ENCODE measurements at regions not wholly inside any gene's neighbourhood (a gene's known extent, or its start where the extent isn't known, plus 50 kb on each side); places are given as distances from the start of the nearest gene placed in this dataset.
"Not testable (repeated sequence)": the region's sequence is repeated elsewhere in the genome, so short reads cannot be mapped to it uniquely, and the experiment has no call there.

- no peak for TF ChIP-seq CTCF (IDR thresholded peaks at IDR 0.05)
- TF ChIP-seq POLR2A (IDR thresholded peaks at IDR 0.05) = no peak
- TF ChIP-seq POLR2AphosphoS5 (IDR thresholded peaks at IDR 0.05) = no peak
- no peak for TF ChIP-seq EP300 (IDR thresholded peaks at IDR 0.05)
- H3K27ac ChIP-seq = peak overlapping the region; percentile 34
- no peaks in the 10 kb centered on the region for H3K36me3 ChIP-seq
- DNase-seq (ENCODE audit: low spot score in 2 of 2) = no peak
- no peaks in the 10 kb centered on the region for H3K9me3 ChIP-seq
- H3K27me3 ChIP-seq = no peaks in the 10 kb centered on the region
- no peaks in the 10 kb centered on the region for H3K4me1 ChIP-seq
- WGBS = 73% methylated on average over 3 of the region's 3 CpGs
- no peak overlapping the region for H3K4me3 ChIP-seq
Measured at GRCh38 chrX:113473418-113473817, 632.8 kb upstream of the AMOT start.

GRCh38 chrX:113473015-113473414 is 632.4 kb upstream of the AMOT start:
- not testable (repeated sequence) for H3K27me3 ChIP-seq; H3K36me3 ChIP-seq; DNase-seq (ENCODE audit: low spot score in 2 of 2); H3K4me3 ChIP-seq; H3K9me3 ChIP-seq; H3K4me1 ChIP-seq
- 66% methylated on average over 5 of the region's 5 CpGs for WGBS
- peak overlapping the region; percentile 34 for H3K27ac ChIP-seq

- 28% methylated on average over 4 of the region's 4 CpGs for WGBS
- no peak overlapping the region for H3K4me3 ChIP-seq
- H3K4me1 ChIP-seq = no peaks in the 10 kb centered on the region
- no peaks in the 10 kb centered on the region for H3K27me3 ChIP-seq
- H3K36me3 ChIP-seq = no peaks in the 10 kb centered on the region
- H3K9me3 ChIP-seq = no peaks in the 10 kb centered on the region
- TF ChIP-seq CTCF (IDR thresholded peaks at IDR 0.05) (no peak), EP300 (IDR thresholded peaks at IDR 0.05) (no peak), POLR2AphosphoS5 (IDR thresholded peaks at IDR 0.05) (no peak), POLR2A (IDR thresholded peaks at IDR 0.05) (no peak)
- no peak overlapping the region for H3K27ac ChIP-seq
- DNase-seq (ENCODE audit: low spot score in 2 of 2) = no peak
Measured at GRCh38 chrX:113470166-113470565, 629.5 kb upstream of the AMOT start.

- Histone ChIP-seq H3K27ac (no peak overlapping the region), H3K9me3 (no peaks in the 10 kb centered on the region), H3K27me3 (no peaks in the 10 kb centered on the region), H3K4me3 (no peak overlapping the region), H3K4me1 (no peaks in the 10 kb centered on the region), H3K36me3 (no peaks in the 10 kb centered on the region)
- WGBS = 40% methylated on average over 2 of the region's 2 CpGs
- TF ChIP-seq CTCF (IDR thresholded peaks at IDR 0.05) (no peak), POLR2AphosphoS5 (IDR thresholded peaks at IDR 0.05) (no peak)
- DNase-seq (ENCODE audit: low spot score in 2 of 2) = no peak
Measured at GRCh38 chrX:113457719-113458118, 617.1 kb upstream of the AMOT start.

GRCh38 chrX:113455582-113455981 is 615.0 kb upstream of the AMOT start:
- Histone ChIP-seq H3K36me3 (no peaks in the 10 kb centered on the region), H3K27me3 (no peaks in the 10 kb centered on the region), H3K27ac (no peak overlapping the region), H3K4me3 (no peak overlapping the region), H3K9me3 (no peaks in the 10 kb centered on the region), H3K4me1 (no peaks in the 10 kb centered on the region)
- TF ChIP-seq EP300 (IDR thresholded peaks at IDR 0.05) = no peak
- TF ChIP-seq POLR2AphosphoS5 (IDR thresholded peaks at IDR 0.05) = no peak
- TF ChIP-seq CTCF (IDR thresholded peaks at IDR 0.05) = no peak
- no peak for TF ChIP-seq POLR2A (IDR thresholded peaks at IDR 0.05)
- DNase-seq (ENCODE audit: low spot score in 2 of 2) = no peak

- Histone ChIP-seq H3K36me3 (no peaks in the 10 kb centered on the region), H3K4me1 (no peaks in the 10 kb centered on the region), H3K27me3 (no peaks in the 10 kb centered on the region), H3K9me3 (no peaks in the 10 kb centered on the region), H3K27ac (no peak overlapping the region), H3K4me3 (no peak overlapping the region)
- no peak for DNase-seq (ENCODE audit: low spot score in 2 of 2)
- TF ChIP-seq EP300 (IDR thresholded peaks at IDR 0.05) = no peak
- no peak for TF ChIP-seq CTCF (IDR thresholded peaks at IDR 0.05)
- TF ChIP-seq POLR2AphosphoS5 (IDR thresholded peaks at IDR 0.05) = no peak
- no peak for TF ChIP-seq POLR2A (IDR thresholded peaks at IDR 0.05)
- 100% methylated on average over 1 of the region's 1 CpG for WGBS
Measured at GRCh38 chrX:113429011-113429410, 588.4 kb upstream of the AMOT start.
